Transverse colon (tissue), 4 donors: ENCODE measurements at regions not wholly inside any gene's neighbourhood (a gene's known extent, or its start where the extent isn't known, plus 50 kb on each side); places are given as distances from the start of the nearest gene placed in this dataset.

Experiments
- CTCF ChIP-seq, 5 experiments: fragments of 200-600 bp in 3 of 5; fragments of 450-650 bp in 2 of 5; sonication (generic) in 3 of 5; IDR thresholded peaks; 1 replicate in 2 of 5; 2 replicates in 3 of 5; pipeline ENCODE4 v1.5.1; 2016 to 2017; ENCODE audit warnings: antibody characterized with exemption in 5 of 5, inconsistent platforms in 3 of 5, mild to moderate bottlenecking in 2 of 5, moderate library complexity in 1 of 5
- POLR2AphosphoS5 ChIP-seq, 3 donors: sonication (generic); formaldehyde crosslinking; IDR thresholded peaks; one replicate each; pipeline ENCODE4 v1.6.1; 2016; ENCODE audit warnings: antibody characterized with exemption in 3 of 3

- TF ChIP-seq CTCF (IDR thresholded peaks at IDR 0.05) (no peak), POLR2AphosphoS5 (IDR thresholded peaks at IDR 0.05) (no peak)
Measured at GRCh38 chr14:34020014-34020413, 69.1 kb upstream of the EGLN3 start.
